ENCODE measurements at regions not wholly inside any gene's neighbourhood (a gene's known extent, or its start where the extent isn't known, plus 50 kb on each side); places are given as distances from the start of the nearest gene placed in this dataset.
"Not testable (repeated sequence)": the region's sequence is repeated elsewhere in the genome, so short reads cannot be mapped to it uniquely, and the experiment has no call there.

- DNase-seq = no peak
These were observed 122.5 kb upstream of the GDNF start for GRCh38 chr5:37962389-37962788.

DNA sequence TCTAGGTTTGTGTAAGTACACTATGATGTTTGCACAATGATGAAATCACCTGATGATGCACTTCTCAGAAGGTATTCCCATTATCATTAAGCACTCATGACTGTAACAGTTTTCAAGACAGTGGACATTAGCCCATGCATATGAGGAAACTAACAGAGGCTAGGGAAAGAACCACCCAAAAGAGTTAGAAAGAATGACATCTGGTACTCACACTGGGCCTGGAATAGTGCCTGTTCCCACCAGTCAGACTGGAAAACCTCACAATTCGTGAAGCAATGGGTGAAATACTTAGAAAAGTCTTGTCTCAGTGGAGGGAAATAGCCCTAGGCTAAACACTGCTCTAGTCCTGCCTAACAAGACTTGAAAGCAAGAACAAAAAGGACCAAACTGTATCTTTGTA, 117.4 kb upstream of the GDNF start:
- no peak for DNase-seq

DNA sequence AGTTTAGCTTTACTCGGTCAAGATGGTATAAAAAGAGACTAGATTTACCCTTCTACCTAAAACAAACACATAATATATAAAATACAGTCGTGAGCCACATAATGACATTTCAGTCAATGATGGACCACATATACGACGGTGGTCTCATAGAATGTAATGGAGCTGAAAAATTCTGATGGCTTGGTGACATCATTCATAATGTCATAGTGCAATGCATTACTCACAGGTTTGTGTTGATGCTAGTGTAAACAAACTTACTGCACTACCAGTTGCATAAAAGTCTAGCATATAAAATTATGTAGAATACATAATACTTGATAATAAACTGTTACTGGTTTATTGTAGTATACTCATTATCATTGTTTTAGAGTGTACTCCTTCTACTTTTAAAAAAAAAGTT, 115.9 kb upstream of the GDNF start:
- DNase-seq = no peak

GRCh38 chr5:37954561-37954960, 114.7 kb upstream of the GDNF start:
- no peak for DNase-seq

DNA sequence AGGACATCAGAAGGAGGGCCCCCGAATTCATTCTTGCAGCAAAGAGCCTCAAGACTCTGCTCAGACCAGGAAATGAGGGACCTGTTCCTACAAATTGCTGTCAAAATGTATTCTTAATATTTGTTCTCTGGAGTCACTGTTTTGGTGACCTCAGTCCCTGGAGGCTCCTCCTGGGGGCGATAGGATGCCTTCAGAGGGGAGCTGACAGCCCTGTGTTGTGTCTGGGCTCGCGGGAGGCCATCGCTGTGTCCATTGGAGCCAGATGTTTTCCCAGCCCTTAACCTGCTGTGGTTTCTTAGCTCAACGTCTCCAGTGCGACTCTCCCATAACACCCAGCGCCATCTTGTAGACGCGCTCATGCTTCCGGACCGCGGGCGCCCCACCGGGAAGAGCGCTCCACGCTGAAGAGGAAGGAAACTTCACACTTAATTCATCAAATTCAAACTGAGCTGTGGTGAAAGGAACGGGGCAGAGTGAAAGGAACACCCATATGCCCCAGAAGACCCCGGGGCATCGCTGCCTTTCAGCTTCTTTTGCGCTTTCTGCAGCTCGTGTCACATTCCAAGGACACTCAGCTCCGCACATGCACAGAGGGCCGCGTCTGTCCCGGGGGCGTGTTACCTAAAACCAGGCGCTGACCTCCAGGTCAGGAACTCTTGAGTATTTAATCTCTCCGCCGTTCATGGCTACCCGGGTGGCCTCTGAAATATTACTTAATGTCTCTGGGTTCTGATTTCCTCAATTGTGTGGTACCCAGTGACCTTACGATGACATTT, 112.3 kb upstream of the GDNF start:
- DNase-seq = no peak

GRCh38 chr5:37950436-37950835, 110.6 kb upstream of the GDNF start:
- DNase-seq = no peak

GRCh38 chr5:37945446-37945845, 105.6 kb upstream of the GDNF start:
- DNase-seq = no peak

DNA sequence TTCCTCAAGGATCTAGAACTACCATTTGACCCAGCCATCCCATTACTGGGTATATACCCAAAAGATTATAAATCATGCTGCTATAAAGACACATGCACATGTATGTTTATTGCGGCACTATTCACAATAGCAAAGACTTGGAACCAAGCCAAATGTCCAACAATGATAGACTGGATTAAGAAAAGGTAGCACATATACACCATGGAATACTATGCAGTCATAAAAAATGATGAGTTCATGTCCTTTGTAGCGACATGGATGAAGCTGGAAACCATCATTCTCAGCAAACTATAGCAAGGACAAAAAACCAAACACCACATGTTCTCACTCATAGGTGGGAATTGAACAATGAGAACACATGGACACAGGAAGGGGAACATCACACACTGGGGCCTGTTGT, 103.3 kb upstream of the GDNF start:
- not testable (repeated sequence) for DNase-seq

DNA sequence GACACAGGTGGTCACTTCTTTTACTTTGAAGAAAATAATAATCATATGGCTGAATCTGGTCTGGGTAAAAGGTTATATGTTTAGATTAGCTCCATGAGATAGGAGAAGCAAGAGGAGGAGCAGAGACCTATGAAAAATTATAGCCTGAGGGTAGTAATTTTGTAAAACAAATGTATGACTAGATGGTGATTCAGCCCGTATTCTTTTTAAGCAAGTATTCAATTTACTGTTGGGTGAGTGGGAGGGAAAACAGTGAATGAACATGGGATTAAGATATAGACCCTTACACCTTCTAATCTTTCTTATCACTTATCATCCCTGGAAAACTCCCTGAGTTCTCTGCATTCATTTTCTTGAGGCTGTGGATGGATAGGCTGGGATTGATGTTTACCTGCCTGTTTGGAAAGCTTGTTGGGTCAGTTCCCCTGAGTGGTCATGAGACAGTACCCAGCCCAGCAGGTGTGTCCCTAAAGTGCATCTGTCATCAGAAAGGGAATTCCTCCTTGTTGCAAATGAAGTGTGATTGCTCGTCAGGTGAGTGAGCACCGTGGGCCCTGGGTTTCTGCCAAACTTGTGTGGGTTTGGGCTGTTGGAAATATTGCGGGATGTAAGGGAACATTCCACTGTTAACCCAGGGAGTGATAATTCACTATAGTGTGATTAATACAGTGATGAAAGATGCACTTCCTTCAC, 101.2 kb upstream of the GDNF start:
- DNase-seq = no peak

DNA sequence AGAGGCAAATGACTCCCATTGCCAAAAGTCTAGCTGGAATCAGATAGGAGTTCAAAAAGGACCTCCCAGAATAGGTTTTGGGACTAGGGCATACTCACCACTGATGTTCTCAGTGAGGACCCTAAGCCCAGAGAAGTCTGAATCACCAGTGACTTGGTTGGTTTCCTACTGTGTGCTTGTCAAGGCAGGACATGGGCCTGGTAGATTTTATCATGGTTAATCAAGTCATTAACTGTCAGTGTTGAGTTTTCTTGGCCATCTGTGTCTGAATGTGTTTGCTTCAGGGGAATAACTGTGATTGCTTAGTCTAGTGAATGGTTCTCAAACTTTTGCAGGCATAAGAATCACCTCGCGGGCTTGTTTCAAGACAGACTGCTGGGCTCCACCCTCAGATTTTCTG, 99.0 kb upstream of the GDNF start:
- no peak for DNase-seq

GRCh38 chr5:37938076-37938852, 98.4 kb upstream of the GDNF start:
- DNase-seq = no peak

DNA sequence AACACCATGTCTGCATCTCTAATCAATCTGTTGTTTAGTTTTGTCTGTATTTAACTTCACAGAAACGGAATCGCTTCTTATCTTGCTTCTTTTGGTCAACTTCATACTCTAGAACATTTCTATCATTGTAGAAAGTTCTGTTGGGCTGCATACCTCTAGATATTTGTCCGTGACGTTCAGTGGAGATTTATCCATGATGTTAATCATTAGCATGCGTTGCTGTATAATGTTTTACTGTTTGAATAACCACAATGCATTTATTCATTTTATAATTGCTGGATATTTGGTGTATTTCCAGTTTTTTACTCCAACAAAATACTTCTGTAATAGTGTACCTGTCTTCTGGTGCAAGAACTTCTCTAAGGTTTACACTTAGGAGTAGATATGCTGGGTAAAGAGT, 96.2 kb upstream of the GDNF start:
- no peak for DNase-seq

GRCh38 chr5:37933576-37933975, 93.7 kb upstream of the GDNF start:
- no peak for DNase-seq

DNA sequence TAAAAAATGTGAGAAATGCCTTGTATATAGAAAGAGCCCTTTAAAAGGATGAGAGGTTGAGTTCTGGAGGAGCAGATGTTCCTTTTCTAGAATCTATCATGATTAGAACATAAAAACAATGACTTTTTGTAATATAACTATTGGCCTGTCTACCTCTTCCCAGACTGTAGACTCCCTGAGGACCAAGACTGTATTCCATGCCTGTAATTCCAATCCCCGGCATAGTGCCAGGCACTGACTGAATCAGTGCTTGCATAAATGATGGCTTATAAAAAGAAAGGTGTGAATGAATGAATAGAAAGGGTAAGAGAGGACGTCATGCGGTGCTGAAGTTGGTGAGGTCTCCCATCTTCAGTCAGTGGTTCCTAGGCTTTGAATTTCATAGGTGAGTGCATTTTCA, 92.6 kb upstream of the GDNF start:
- no peak for DNase-seq

- DNase-seq = no peak
These were observed 91.7 kb upstream of the GDNF start for GRCh38 chr5:37931541-37931940.

DNA sequence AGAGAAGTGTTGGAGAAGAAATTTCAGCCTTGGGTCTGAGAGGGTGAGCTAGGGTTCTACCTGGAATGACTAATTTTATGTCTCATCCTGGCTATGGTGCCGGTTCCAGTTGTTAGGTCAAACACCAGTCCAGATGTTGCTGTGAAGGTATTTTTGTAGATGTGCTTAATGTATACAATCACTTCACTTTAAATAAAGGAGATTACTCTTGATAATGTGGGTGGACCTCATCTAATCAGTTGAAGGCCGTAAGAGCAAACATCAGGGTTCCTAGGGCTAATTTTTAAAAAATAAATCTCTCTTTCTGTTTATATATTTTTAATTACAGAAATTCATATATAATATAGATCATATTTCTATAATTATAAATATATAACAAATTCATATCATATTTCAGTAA, 90.5 kb upstream of the GDNF start:
- no peak for DNase-seq

GRCh38 chr5:37929791-37930190, 90.0 kb upstream of the GDNF start:
- no peak for DNase-seq

GRCh38 chr5:37927753-37928152, 87.9 kb upstream of the GDNF start:
- DNase-seq = not testable (repeated sequence)

GRCh38 chr5:37926732-37927131, 86.9 kb upstream of the GDNF start:
- no peak for DNase-seq

DNA sequence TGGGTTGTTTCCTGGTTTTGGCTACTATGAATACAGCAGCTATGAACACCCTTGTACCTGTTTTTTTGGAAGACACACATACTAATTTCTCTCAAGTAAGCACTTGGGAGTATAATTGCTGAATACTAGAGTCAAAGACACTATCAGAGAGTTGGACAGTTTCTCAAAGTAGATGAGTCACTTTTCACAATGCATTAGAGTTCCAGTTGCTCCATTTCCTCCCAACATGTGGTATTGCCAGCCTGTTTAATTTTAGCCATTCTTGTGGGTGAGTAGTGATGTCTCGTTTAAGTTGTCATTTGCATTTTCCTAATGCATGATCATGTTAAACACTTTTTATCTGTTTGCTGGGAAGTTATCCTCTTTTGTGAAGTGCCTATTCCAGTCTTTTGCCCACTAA, 81.6 kb upstream of the GDNF start:
- DNase-seq = no peak

DNA sequence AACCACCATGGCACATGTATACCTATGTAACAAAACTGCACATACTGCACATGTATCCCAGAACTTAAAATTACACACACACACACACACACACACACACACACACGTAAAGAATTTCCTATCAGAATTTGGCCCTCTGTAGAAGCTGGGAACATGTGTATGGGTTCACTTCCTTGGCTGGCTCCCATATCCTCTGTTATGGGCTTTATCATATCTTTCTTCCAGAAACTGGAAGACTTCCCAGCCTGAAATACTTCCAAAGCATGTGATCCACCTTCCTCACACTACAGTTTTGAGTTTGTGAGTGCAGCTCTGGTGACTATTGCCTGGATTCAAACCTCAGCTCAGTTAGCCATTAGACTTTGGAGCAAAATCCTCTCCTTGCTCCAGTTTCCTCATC, 78.6 kb upstream of the GDNF start:
- DNase-seq = no peak

DNA sequence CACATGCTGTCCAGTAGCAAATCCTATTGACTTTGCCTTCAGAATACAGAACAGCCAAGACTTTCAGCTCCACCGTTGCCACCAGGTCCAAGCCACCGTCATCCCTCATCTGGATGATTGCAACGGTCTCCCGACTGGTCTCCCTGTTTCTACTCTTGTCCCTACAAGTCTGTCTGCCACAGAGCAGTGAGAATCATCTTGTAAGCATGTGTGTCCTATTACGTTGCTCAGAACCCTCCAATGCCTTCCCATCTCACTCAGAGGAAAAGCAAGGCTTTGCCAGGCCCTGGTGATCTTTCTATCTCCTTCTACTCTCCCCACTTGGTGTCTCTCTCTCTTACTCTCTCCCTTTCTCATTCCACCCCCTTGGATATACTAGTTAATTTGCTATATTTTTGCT, 76.7 kb upstream of the GDNF start:
- no peak for DNase-seq
